ENCODE measurements at regions not wholly inside any gene's neighbourhood (a gene's known extent, or its start where the extent isn't known, plus 50 kb on each side); places are given as distances from the start of the nearest gene placed in this dataset.
A peak's percentile ranks its signal among the peaks of the same experiment; 100 is the strongest.

GRCh38 chr5:158484150-158484549 lies 615.6 kb downstream of the EBF1 start (continued):
- TF ChIP-seq KIAA2018 (CRISPR knock-in tag; IDR thresholded peaks at IDR 0.05; ENCODE audit: borderline replicate concordance) = no peak
- no peak for TF ChIP-seq ZSCAN31 (CRISPR knock-in tag; IDR thresholded peaks at IDR 0.05; ENCODE audit: low read depth)
- no peak for TF ChIP-seq POLR2AphosphoS2 (IDR thresholded peaks at IDR 0.05; ENCODE audit: low read depth, low read length)

- ChIA-PET POLR2A (no interaction called here), CTCF (ENCODE audit: low intra/inter-chr PET ratio, low total read pairs) (no interaction called here)
- Histone ChIP-seq H3K9ac (ENCODE audit: insufficient read depth, low read depth, low read length) (no peak overlapping the region), H3K9me3 (ENCODE audit: low read length) (no peaks in the 10 kb centered on the region), H3K36me3 (replicated peaks in 1 of 2; ENCODE audit: control insufficient read depth in 1 of 2, insufficient read depth in 2 of 2, low read length in 2 of 2) (no peaks in the 10 kb centered on the region), H3K4me3 (replicated peaks in 1 of 3; ENCODE audit: insufficient read depth in 1 of 3, low read depth in 2 of 3, low read length in 3 of 3) (no peak overlapping the region), H3K4me2 (ENCODE audit: low read depth, low read length) (no peak overlapping the region), H3K27ac (ENCODE audit: extremely low read length, insufficient read depth, low read length) (no peak overlapping the region), H4K20me1 (ENCODE audit: insufficient read depth, low read length) (no peaks in the 10 kb centered on the region), H3K4me1 (ENCODE audit: insufficient read depth, low read length) (peaks cover 24% of the 10 kb centered on the region), H3K79me2 (ENCODE audit: insufficient read depth, low read length) (no peaks in the 10 kb centered on the region), H2AFZ (ENCODE audit: low read length) (no peak overlapping the region), H3K27me3 (ENCODE audit: control insufficient read depth in 1 of 2, insufficient read depth in 2 of 2, low read length in 2 of 2) (no peaks in the 10 kb centered on the region; a peak in 1 of 5 replicates)
- WGBS (ENCODE audit: low lambda C conversion rate) = 27% methylated on average over 6 of the region's 6 CpGs
- in situ Hi-C loops (cut with HindIII; ENCODE audit: extremely low pct_ligation_motif_present, low pct_unique_long_range_greater_than_20kb) (no loop called here), intact Hi-C loops (cut with micrococcal nuclease; ENCODE audit: unreplicated experiment) (no loop called here)
- DNase-seq (ENCODE audit: low spot score) (no peak), ATAC-seq (no peak), FAIRE-seq (no peak)
- BruUV-seq (replicated peaks) = no TSS peak
- TF ChIP-seq ZBTB43 (CRISPR knock-in tag; conservative IDR thresholded peaks at IDR 0.05) (no peak), HMGXB4 (CRISPR knock-in tag; IDR thresholded peaks at IDR 0.05; ENCODE audit: borderline replicate concordance in 1 of 2, low read depth in 1 of 2) (no peak), SCMH1 (CRISPR knock-in tag; IDR thresholded peaks at IDR 0.05; ENCODE audit: borderline replicate concordance) (no peak), ZC3H13 (CRISPR knock-in tag; IDR thresholded peaks at IDR 0.05) (no peak), TMF1 (CRISPR knock-in tag; IDR thresholded peaks at IDR 0.05; ENCODE audit: low read depth) (no peak), HNF4A (CRISPR knock-in tag; IDR thresholded peaks at IDR 0.05) (0 out of 2 replicates have a peak, but pooled peaks have one; percentile 7), ZNF777 (CRISPR knock-in tag; IDR thresholded peaks at IDR 0.05) (no peak), ZNF446 (CRISPR knock-in tag; IDR thresholded peaks at IDR 0.05) (no peak)
Measured at GRCh38 chr5:158483281-158483860, 616.3 kb downstream of the EBF1 start.
